Activated CD8-positive, alpha-beta T cell treated with anti-CD3 and anti-CD28 coated beads for 36 hours (primary cell): ENCODE measurements at regions not wholly inside any gene's neighbourhood (a gene's known extent, or its start where the extent isn't known, plus 50 kb on each side); places are given as distances from the start of the nearest gene placed in this dataset.

Experiments used
- ATAC-seq: fragments of 200-7000 bp; cut with Tn5 transposase; one replicate; pipeline ENCODE4 v1.10.0; 2021; ENCODE audit warnings: mild to moderate bottlenecking, moderate library complexity
- CTCF ChIA-PET: fragments of 350-600 bp; sonication (Branson Sonifier 250); formaldehyde crosslinking; loops from one replicate; lab custom pipeline; 2021; ENCODE audit warnings: antibody characterized with exemption; lab: Charles Lee
- POLR2A ChIA-PET: fragments of 350-600 bp; sonication (Branson Sonifier 250); formaldehyde crosslinking; loops from one replicate; lab custom pipeline; 2021; ENCODE audit warnings: antibody characterized with exemption; lab: Charles Lee
- DNase-seq: peaks from one replicate; pipeline ENCODE4 v3.0.0-alpha.2; 2020
- H3K27ac Mint-ChIP-seq: one replicate; pipeline ENCODE4 v1.8.0; 2021; ENCODE audit warnings: mild to moderate bottlenecking, mixed read lengths
- H3K27me3 Mint-ChIP-seq: one replicate; pipeline ENCODE4 v1.8.0; 2021; ENCODE audit warnings: mixed read lengths
- H3K36me3 Mint-ChIP-seq: one replicate; pipeline ENCODE4 v1.8.0; 2021; ENCODE audit warnings: low read depth, mixed read lengths
- H3K4me1 Mint-ChIP-seq: one replicate; pipeline ENCODE4 v1.8.0; 2021; ENCODE audit warnings: low read depth, mixed read lengths
- H3K4me3 Mint-ChIP-seq: one replicate; pipeline ENCODE4 v1.8.0; 2021; ENCODE audit warnings: mild to moderate bottlenecking, moderate library complexity, mixed read lengths
- H3K9me3 Mint-ChIP-seq: one replicate; pipeline ENCODE4 v1.8.0; 2021; ENCODE audit warnings: mixed read lengths
- intact Hi-C: fragments of 100-400 bp; cut with micrococcal nuclease; formaldehyde crosslinking; loops from one replicate; pipeline ENCODE4 v1.10.0; 2022
- TF ChIP-seq, protein P1 (sequence below): fragments of 200-600 bp; IDR thresholded peaks from one replicate; pipeline ENCODE4 v1.8.0; 2022; ENCODE audit warnings: antibody characterized with exemption, mild to moderate bottlenecking

DNA sequence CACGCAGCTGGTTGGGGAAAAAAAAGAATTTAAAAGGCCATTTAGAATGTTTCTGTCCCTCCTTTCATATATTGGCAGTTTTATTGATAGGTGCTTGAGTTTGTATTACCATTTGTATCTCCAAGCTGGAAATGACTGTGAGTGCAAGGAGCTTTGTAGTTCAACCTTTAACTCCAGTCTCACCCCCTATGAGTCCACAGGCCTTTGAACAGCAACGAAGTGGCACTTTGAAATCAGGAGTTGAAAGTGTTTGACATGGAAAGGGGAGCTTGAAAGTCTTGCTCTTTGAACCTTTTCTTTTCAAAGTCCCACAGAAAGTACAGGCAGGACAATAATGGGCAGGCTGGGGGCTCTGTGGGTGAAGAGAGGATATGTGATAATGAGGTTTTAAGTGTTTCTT is 480.3 kb downstream of the RERGL start:
- Mint-ChIP-seq H3K36me3 (no peaks in the 10 kb centered on the region), H3K27ac (no peak overlapping the region), H3K9me3 (peaks cover 2% of the 10 kb centered on the region), H3K27me3 (no peaks in the 10 kb centered on the region), H3K4me1 (no peaks in the 10 kb centered on the region), H3K4me3 (no peak overlapping the region)
- TF ChIP-seq, protein P1, sequence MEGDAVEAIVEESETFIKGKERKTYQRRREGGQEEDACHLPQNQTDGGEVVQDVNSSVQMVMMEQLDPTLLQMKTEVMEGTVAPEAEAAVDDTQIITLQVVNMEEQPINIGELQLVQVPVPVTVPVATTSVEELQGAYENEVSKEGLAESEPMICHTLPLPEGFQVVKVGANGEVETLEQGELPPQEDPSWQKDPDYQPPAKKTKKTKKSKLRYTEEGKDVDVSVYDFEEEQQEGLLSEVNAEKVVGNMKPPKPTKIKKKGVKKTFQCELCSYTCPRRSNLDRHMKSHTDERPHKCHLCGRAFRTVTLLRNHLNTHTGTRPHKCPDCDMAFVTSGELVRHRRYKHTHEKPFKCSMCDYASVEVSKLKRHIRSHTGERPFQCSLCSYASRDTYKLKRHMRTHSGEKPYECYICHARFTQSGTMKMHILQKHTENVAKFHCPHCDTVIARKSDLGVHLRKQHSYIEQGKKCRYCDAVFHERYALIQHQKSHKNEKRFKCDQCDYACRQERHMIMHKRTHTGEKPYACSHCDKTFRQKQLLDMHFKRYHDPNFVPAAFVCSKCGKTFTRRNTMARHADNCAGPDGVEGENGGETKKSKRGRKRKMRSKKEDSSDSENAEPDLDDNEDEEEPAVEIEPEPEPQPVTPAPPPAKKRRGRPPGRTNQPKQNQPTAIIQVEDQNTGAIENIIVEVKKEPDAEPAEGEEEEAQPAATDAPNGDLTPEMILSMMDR, result no peak
- DNase-seq (no peak), ATAC-seq (no peak)
- ChIA-PET CTCF (no interaction called here), POLR2A (no interaction called here)
- intact Hi-C loops, result no loop called here

DNA sequence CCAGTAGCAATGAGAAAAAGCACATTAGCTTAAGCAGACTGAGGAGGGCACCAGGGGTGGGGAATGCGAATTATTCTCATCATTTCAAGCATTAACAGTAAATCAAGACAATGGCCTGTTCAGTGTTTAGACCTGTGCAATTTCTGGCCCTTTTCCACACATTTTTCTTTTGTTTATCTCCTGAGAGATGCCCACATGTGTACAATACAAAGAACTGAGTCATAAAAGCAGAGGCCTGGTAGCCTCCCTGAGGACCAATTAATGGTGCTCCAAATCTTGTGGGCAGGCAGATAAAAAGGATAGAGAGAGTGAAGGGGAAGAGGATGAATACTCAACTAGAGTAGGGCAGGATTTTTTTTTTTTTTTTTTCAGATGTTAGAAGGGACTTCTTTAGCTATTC is 480.8 kb downstream of the RERGL start:
- Mint-ChIP-seq H3K27ac (no peak overlapping the region), H3K4me1 (no peaks in the 10 kb centered on the region), H3K4me3 (no peak overlapping the region), H3K36me3 (no peaks in the 10 kb centered on the region), H3K9me3 (peaks cover under 1% of the 10 kb centered on the region), H3K27me3 (no peaks in the 10 kb centered on the region)
- intact Hi-C loops, result no loop called here
- CTCF ChIA-PET, result no interaction called here
- DNase-seq (no peak), ATAC-seq (no peak)
- TF ChIP-seq, protein P1, result no peak
- POLR2A ChIA-PET, result no interaction called here

DNA sequence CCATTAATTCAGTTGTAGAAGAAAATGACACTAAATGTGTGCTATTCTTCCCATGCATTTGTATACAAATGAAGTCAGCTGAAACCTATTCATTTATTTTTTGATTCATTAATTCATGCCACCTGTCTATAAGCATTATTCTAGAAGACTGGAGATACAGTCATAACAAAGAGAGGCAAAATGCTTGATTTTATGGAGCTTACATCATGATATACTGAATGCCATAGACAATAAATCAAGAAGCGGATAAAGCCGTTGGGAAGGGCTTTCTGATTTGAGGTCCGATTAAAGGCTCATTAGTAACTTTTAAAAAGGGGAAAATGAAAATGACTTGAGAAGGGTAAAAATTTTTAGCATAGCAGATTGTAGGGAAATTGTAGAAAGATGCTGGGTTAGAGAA is 494.9 kb downstream of the RERGL start:
- intact Hi-C loops, result no loop called here
- no peaks in the 10 kb centered on the region for H3K36me3 Mint-ChIP-seq
- no peaks in the 10 kb centered on the region for H3K27me3 Mint-ChIP-seq
- DNase-seq, result no peak
- H3K4me1 Mint-ChIP-seq, result no peaks in the 10 kb centered on the region
- POLR2A ChIA-PET, result no interaction called here
- CTCF ChIA-PET, result no interaction called here
- no peak overlapping the region for H3K27ac Mint-ChIP-seq
- TF ChIP-seq, protein P1, result no peak
- ATAC-seq, result no peak
- H3K9me3 Mint-ChIP-seq, result peaks cover 4% of the 10 kb centered on the region
- H3K4me3 Mint-ChIP-seq, result no peak overlapping the region

DNA sequence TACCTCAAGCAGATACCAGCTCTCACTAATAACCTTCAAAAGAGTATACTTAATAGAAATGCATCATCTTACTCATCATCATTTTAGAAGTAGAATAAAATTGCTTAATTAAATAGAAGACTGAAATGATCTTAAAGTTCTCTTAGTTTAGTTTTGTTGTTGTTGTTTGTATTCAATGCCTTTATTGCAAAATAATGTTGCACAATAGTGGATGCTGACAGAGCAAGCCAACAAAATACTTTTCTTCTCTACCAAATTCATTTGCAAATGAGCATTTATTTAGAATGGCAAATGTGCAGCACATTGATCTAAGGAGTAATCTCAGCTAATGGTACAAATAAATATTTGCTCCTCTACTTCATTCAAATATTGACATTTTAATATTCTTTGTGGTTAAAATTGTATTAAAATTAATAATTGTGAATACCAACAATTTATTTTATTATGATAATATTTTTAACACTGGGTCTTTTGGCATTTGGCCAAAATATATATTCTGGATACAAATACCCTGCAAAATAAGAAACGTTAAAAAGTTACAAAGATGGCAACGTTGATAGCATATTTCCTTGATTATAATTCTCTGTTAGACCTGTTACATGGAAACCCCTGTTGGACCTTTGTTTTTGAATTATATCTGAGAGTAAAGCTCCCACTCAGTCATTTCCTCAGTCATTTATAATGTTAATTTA is 496.1 kb downstream of the RERGL start:
- Mint-ChIP-seq H3K36me3 (no peaks in the 10 kb centered on the region), H3K27me3 (no peaks in the 10 kb centered on the region), H3K27ac (no peak overlapping the region), H3K4me1 (no peaks in the 10 kb centered on the region), H3K9me3 (peaks cover 6% of the 10 kb centered on the region), H3K4me3 (no peak overlapping the region)
- TF ChIP-seq, protein P1, result no peak
- intact Hi-C loops, result no loop called here
- POLR2A ChIA-PET, result no interaction called here
- ATAC-seq (no peak), DNase-seq (no peak)
- CTCF ChIA-PET, result no interaction called here

DNA sequence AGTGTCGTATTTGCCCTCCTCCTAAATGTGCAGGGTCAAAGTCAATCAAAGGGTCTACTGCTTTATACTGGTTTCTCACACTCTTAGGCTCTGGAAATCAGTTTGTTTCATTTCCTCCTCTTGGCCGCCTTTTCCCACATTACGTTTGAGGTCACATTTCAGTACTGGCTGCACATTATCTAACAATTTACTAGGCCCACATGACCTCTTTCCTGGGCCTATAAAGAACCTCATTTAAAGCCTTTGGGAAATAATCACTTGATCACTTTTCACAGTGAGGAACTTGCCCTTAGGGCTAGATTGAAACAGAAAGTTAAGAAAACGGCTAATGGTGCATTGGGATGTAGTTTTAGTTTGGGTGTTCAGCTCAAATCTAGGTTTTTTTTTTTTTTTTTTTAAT is 497.5 kb downstream of the RERGL start:
- ChIA-PET CTCF (no interaction called here), POLR2A (no interaction called here)
- H3K4me3 Mint-ChIP-seq, result no peak overlapping the region
- H3K27me3 Mint-ChIP-seq, result no peaks in the 10 kb centered on the region
- H3K27ac Mint-ChIP-seq, result no peak overlapping the region
- no peak for ATAC-seq
- intact Hi-C loops, result no loop called here
- H3K36me3 Mint-ChIP-seq, result no peaks in the 10 kb centered on the region
- TF ChIP-seq, protein P1, result no peak
- H3K4me1 Mint-ChIP-seq, result no peaks in the 10 kb centered on the region
- H3K9me3 Mint-ChIP-seq, result peaks cover 6% of the 10 kb centered on the region
- no peak for DNase-seq
